Kidney (tissue), 13 donors: ENCODE measurements at regions not wholly inside any gene's neighbourhood (a gene's known extent, or its start where the extent isn't known, plus 50 kb on each side); places are given as distances from the start of the nearest gene placed in this dataset.

Experiments
- DNase-seq, 5 donors: peaks; one replicate each; pipeline ENCODE4 v3.0.0-alpha.2; 2013 to 2020
- FAIRE-seq: peaks from 2 replicates; lab custom pipeline; 2012; peaks lifted over from hg19 to GRCh38; lab: Jason Lieb, UNC
- H3K27ac ChIP-seq, 2 donors: one replicate each; pipeline ENCODE4 v1.7.0; 2013; ENCODE audit warnings: low read depth in 2 of 2, low read length in 2 of 2, inconsistent platforms in 1 of 2
- H3K27me3 ChIP-seq: one replicate; pipeline ENCODE4 v1.7.1; 2013; ENCODE audit warnings: low read length, inconsistent platforms; ENCODE audit not compliant: control insufficient read depth, insufficient read depth
- H3K36me3 ChIP-seq, 3 donors: one replicate each; pipeline versions ENCODE4 v1.7.0 to v1.7.1; 2013; ENCODE audit warnings: low read length in 3 of 3, control low read depth in 1 of 3, inconsistent platforms in 1 of 3; ENCODE audit not compliant: insufficient read depth in 3 of 3, control insufficient read depth in 2 of 3
- H3K4me1 ChIP-seq, 3 donors: one replicate each; pipeline versions ENCODE4 v1.7.0 to v1.7.1; 2013; ENCODE audit warnings: low read length in 3 of 3, inconsistent platforms in 1 of 3, low read depth in 1 of 3; ENCODE audit not compliant: control insufficient read depth in 2 of 3, insufficient read depth in 2 of 3
- H3K4me3 ChIP-seq, 3 donors: one replicate each; pipeline versions ENCODE4 v1.7.0 to v1.8.1; 2013; ENCODE audit warnings: low read length in 3 of 3, control low read depth in 1 of 3, inconsistent platforms in 1 of 3
- H3K9ac ChIP-seq, 3 donors: one replicate each; pipeline versions ENCODE4 v1.7.0 to v1.7.1; 2013; ENCODE audit warnings: low read length in 3 of 3, control low read depth in 1 of 3, inconsistent platforms in 1 of 3
- H3K9me3 ChIP-seq, 3 donors: one replicate each; pipeline versions ENCODE4 v1.7.0 to v1.7.1; 2013; ENCODE audit warnings: low read length in 3 of 3, control low read depth in 1 of 3, inconsistent platforms in 1 of 3; ENCODE audit not compliant: control insufficient read depth in 2 of 3, insufficient read depth in 1 of 3
- intact Hi-C: fragments of 100-400 bp; cut with DNase I; formaldehyde crosslinking; loops from one replicate; pipeline ENCODE4 v1.11.1; 2022
- TF ChIP-seq, protein P1 (sequence below): IDR thresholded peaks from 3 replicates; pipeline ENCODE4 v1.5.1; 2012; ENCODE audit warnings: mild to moderate bottlenecking, moderate library complexity, borderline replicate concordance; ENCODE audit not compliant: insufficient read depth; ENCODE audit errors: extremely low read depth
- donor health status: control.
- donor health status: control.
- donor health status: control.
- donor health status: control.
- donor health status: control.
- donor health status: DM: yes; HTN: yes; CAD: no.
- donor health status: Normal renal cell carcinoma (clear cell type).

DNA sequence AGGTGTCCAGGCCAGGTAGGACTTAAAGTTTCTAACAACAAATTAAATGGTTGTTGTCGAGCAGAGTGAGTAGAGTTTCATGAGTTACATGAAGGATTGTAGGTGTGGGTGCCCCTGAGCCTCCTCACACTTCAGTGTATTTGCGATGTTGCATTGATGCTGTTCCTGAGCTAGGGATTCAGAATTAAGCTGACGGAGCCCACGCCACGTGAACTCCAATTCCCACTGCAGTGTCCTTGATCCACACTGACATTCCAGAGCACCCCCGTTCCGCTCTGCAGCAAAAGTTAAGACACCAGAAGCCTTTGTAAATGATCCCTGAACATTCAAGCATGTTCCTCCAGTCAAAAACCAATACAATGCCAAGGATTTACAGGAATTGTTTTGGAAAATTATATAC lies 78.8 kb upstream of the SEC61G start:
- Histone ChIP-seq H3K4me3 (no peak overlapping the region), H3K4me1 (peaks cover 0 to 3% (median 0%) of the 10 kb centered on the region in 3 donors), H3K36me3 (no peaks in the 10 kb centered on the region), H3K9ac (no peak overlapping the region), H3K9me3 (no peaks in the 10 kb centered on the region), H3K27ac (no peak overlapping the region), H3K27me3 (no peaks in the 10 kb centered on the region)
- TF ChIP-seq, protein P1, sequence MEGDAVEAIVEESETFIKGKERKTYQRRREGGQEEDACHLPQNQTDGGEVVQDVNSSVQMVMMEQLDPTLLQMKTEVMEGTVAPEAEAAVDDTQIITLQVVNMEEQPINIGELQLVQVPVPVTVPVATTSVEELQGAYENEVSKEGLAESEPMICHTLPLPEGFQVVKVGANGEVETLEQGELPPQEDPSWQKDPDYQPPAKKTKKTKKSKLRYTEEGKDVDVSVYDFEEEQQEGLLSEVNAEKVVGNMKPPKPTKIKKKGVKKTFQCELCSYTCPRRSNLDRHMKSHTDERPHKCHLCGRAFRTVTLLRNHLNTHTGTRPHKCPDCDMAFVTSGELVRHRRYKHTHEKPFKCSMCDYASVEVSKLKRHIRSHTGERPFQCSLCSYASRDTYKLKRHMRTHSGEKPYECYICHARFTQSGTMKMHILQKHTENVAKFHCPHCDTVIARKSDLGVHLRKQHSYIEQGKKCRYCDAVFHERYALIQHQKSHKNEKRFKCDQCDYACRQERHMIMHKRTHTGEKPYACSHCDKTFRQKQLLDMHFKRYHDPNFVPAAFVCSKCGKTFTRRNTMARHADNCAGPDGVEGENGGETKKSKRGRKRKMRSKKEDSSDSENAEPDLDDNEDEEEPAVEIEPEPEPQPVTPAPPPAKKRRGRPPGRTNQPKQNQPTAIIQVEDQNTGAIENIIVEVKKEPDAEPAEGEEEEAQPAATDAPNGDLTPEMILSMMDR = no peak
- FAIRE-seq (no peak), DNase-seq (no peak)
- intact Hi-C loops = no loop called here

DNA sequence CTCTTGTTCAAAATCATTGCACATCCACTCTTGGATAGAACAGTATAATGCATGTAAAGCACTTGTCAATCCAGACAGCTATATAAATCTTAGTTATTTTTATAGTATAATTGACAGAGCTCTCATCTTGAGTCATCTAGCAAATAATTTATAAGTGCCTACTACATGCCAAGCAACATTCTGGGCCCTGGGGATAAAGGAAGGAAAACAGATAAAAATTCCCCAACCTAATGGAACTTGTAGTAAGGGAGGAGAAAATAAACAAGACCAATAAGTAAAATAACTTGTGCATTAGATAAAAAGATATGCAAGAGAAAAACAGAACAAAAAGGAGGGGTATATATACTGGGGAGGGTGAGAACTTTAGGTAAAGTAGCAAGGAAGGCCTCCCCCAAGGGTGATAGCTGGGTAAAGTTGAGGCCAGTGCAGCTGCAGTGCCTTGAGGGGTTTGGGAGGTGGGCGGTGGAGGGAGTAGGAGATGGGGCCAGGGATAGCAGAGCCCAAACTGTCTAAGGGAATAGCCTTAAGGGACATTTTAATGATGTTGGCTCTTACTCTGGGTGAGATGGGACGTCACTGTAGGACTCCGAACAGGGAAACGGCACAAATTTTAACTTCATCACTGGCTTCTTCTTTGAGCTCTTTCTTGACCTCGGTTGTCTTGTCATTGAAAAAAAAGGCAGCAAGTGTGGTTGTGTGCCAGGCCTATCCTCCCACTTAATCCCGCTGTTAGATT lies 79.3 kb upstream of the SEC61G start:
- H3K27ac ChIP-seq = no peak overlapping the region
- H3K9ac ChIP-seq = no peak overlapping the region
- no peaks in the 10 kb centered on the region for H3K36me3 ChIP-seq
- H3K27me3 ChIP-seq = no peaks in the 10 kb centered on the region
- TF ChIP-seq, protein P1 = no peak
- peaks cover 0 to 3% (median 0%) of the 10 kb centered on the region in 3 donors for H3K4me1 ChIP-seq
- DNase-seq (no peak), FAIRE-seq (no peak)
- H3K4me3 ChIP-seq = no peak overlapping the region
- H3K9me3 ChIP-seq = no peaks in the 10 kb centered on the region
- intact Hi-C loops = no loop called here

DNA sequence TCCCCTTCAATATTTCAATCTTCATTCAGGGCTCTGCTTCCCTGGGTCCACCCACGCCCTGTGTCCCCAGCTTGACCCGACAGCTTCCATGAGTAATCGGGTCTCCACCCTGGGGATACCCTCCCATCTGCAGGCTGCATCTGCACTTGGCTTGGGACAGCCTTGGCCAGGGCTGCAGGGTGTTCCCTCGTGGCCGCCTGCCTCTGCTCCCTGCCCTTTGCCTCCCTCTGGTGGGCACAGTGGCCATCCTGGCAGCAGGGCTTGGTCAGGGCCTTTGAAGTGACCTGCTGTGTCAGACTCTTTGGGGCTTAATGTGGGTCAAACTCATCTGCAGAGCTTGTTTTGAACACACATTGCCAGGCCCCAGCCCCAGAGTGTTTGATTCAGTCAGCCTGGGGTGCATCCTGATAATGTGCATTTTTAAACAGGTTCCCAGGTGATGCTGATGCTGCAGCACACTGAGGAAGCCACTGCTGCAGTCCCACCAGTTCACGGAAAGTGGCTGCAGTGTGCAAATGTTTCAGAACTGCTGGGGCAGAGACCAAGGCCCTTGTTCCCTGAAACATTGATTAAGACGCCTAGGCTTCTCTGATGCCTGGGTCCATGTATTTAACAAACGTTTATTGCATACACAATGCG lies 80.7 kb upstream of the SEC61G start:
- TF ChIP-seq, protein P1 = peak; percentile 80
- no peak overlapping the region for H3K9ac ChIP-seq
- H3K4me1 ChIP-seq = peaks cover 0 to 3% (median 0%) of the 10 kb centered on the region in 3 donors
- H3K4me3 ChIP-seq = no peak overlapping the region
- DNase-seq = peak in 3 of 5 donors; percentile 46 to 83 (median 67)
- H3K27ac ChIP-seq = no peak overlapping the region
- H3K27me3 ChIP-seq = no peaks in the 10 kb centered on the region
- FAIRE-seq = no peak
- intact Hi-C loops = no loop called here
- no peaks in the 10 kb centered on the region for H3K36me3 ChIP-seq
- no peaks in the 10 kb centered on the region for H3K9me3 ChIP-seq
